Tibial artery (tissue), 4 donors: ENCODE measurements at regions not wholly inside any gene's neighbourhood (a gene's known extent, or its start where the extent isn't known, plus 50 kb on each side); places are given as distances from the start of the nearest gene placed in this dataset.

Experiments
- DNase-seq, 2 donors: peaks; one replicate each; pipeline ENCODE4 v3.0.0-alpha.2; 2019
- H3K27ac ChIP-seq, 2 donors: fragments of 200-600 bp; sonication (generic) in 1 of 2; 1 replicate in 1 of 2; 2 replicates in 1 of 2; pipeline ENCODE4 v1.5.1; 2018 to 2019; ENCODE audit warnings: mild to moderate bottlenecking in 1 of 2
- H3K27me3 ChIP-seq, 2 donors: fragments of 200-600 bp; sonication (generic) in 1 of 2; one replicate each; pipeline versions ENCODE4 v1.5.1 to v1.6.0; 2016 to 2019
- H3K36me3 ChIP-seq, 3 donors: fragments of 200-600 bp; sonication (generic) in 2 of 3; one replicate each; pipeline ENCODE4 v1.5.1; 2016 to 2019; ENCODE audit warnings: mild to moderate bottlenecking in 2 of 3
- H3K4me1 ChIP-seq, 4 donors: fragments of 200-600 bp; sonication (generic) in 2 of 4; 1 replicate in 3 of 4; 2 replicates in 1 of 4; pipeline ENCODE4 v1.5.1; 2016 to 2019
- H3K4me3 ChIP-seq, 2 donors: fragments of 200-600 bp; sonication (generic) in 1 of 2; 1 replicate in 1 of 2; 2 replicates in 1 of 2; pipeline ENCODE4 v1.5.1; 2018 to 2019; ENCODE audit warnings: mild to moderate bottlenecking in 2 of 2
- H3K9me3 ChIP-seq, 3 donors: fragments of 200-600 bp; sonication (generic) in 1 of 3; one replicate each; pipeline ENCODE4 v1.5.1; 2016 to 2019
- intact Hi-C: fragments of 100-400 bp; cut with DNase I; formaldehyde crosslinking; loops from one replicate; pipeline ENCODE4 v1.15.0; 2023; ENCODE audit warnings: low total_unique reads
- TF ChIP-seq, protein P1 (sequence below), 2 experiments: fragments of 200-600 bp in 1 of 2; fragments of 450-650 bp in 1 of 2; IDR thresholded peaks; one replicate each; pipeline ENCODE4 v1.5.1; 2017 to 2019; ENCODE audit warnings: antibody characterized with exemption in 2 of 2, mild to moderate bottlenecking in 1 of 2, moderate library complexity in 1 of 2

DNA sequence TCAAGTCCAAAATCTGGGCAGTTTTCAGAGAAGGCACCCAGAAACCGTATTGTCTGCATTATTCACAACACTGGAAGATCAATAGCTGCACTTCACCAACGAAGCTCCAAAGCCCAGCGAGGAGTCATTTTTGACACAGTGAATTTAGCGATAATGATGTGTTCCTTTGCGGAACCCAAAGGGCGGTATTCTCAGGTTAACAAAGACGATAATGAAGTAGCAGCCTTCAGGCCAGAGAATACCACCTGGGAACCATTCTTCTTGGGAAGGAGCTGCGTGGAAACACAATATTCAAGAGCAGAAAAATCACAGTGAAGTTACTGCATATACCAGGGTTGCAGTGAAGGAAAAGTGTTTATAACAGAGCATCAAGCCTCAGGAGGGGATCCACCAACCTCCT is 381.0 kb downstream of the TOX3 start:
- Histone ChIP-seq H3K27ac (no peak overlapping the region), H3K4me3 (no peak overlapping the region), H3K9me3 (no peaks in the 10 kb centered on the region), H3K4me1 (no peaks in the 10 kb centered on the region), H3K36me3 (no peaks in the 10 kb centered on the region), H3K27me3 (no peaks in the 10 kb centered on the region)
- TF ChIP-seq, protein P1, sequence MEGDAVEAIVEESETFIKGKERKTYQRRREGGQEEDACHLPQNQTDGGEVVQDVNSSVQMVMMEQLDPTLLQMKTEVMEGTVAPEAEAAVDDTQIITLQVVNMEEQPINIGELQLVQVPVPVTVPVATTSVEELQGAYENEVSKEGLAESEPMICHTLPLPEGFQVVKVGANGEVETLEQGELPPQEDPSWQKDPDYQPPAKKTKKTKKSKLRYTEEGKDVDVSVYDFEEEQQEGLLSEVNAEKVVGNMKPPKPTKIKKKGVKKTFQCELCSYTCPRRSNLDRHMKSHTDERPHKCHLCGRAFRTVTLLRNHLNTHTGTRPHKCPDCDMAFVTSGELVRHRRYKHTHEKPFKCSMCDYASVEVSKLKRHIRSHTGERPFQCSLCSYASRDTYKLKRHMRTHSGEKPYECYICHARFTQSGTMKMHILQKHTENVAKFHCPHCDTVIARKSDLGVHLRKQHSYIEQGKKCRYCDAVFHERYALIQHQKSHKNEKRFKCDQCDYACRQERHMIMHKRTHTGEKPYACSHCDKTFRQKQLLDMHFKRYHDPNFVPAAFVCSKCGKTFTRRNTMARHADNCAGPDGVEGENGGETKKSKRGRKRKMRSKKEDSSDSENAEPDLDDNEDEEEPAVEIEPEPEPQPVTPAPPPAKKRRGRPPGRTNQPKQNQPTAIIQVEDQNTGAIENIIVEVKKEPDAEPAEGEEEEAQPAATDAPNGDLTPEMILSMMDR (IDR thresholded peaks at IDR 0.05): no peak
- intact Hi-C loops: no loop called here
- no peak for DNase-seq

DNA sequence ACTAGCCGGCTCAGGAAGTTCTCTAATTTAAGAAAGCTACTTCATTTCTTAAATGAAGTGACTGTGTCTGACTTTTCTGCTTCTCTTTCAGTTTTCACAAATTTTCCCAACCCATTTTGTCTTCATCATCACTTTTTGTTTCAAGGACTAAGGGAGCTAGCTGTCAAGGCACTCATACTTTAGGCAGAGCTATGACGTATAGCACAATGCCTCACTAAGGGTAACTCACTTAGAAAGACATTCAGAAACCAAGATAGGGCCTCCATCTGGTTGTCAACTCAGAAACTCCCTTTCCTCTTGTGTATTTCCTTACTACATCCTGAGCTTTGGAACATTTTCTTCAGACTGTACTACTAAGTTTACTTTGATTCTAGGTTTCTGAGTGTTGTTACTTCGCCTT is 397.9 kb downstream of the TOX3 start:
- no peak for DNase-seq
- intact Hi-C loops: no loop called here

DNA sequence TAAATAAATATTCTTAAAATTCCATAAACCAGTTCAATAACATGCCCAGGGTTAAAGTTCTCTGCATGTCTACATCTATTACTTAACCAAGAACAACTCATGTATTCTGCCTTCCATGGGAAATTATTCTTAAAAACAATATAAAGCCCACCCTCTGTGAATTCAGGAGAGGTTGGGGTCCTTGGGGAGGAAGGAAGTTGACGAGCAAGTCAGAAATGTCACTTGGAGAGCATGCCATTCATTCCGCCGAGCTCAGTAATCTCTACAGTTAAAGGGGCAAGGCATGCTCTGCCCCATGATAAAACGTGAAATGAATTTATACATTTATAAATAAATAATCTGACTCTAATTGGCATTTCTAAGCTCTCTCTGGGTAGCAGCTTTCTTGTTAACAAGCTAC is 405.1 kb downstream of the TOX3 start:
- Histone ChIP-seq H3K36me3 (no peaks in the 10 kb centered on the region), H3K9me3 (no peaks in the 10 kb centered on the region), H3K4me1 (no peaks in the 10 kb centered on the region), H3K4me3 (no peak overlapping the region), H3K27ac (no peak overlapping the region), H3K27me3 (no peaks in the 10 kb centered on the region)
- DNase-seq: no peak
- intact Hi-C loops: no loop called here
- TF ChIP-seq, protein P1 (IDR thresholded peaks at IDR 0.05): no peak

More for the DNA sequence above, 397.9 kb downstream of the TOX3 start:
- Histone ChIP-seq H3K36me3 (no peaks in the 10 kb centered on the region), H3K4me3 (no peak overlapping the region), H3K27me3 (no peaks in the 10 kb centered on the region), H3K4me1 (no peaks in the 10 kb centered on the region), H3K9me3 (no peaks in the 10 kb centered on the region), H3K27ac (no peak overlapping the region)
- TF ChIP-seq, protein P1 (IDR thresholded peaks at IDR 0.05): no peak

DNA sequence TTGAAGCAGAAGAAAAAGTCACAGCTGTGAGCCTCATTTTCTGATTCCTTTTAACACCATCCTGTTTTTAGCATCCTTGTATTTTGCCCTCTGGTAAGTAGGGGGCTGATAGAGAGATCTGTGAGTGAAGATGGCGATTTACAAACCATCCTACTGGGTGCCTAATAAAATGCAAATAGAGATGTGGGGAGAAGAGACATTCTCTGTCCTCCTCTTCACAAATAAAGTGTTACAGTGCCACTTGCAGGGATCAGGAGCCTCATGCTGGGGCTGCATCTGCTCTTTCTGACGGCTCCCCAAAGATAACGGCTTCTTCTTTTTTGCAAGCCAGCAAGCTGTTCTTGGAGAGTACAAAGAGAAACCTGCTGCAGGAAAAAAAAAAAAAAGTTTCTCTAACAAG is 418.6 kb downstream of the TOX3 start:
- Histone ChIP-seq H3K4me1 (no peaks in the 10 kb centered on the region), H3K27me3 (no peaks in the 10 kb centered on the region), H3K36me3 (no peaks in the 10 kb centered on the region), H3K27ac (no peak overlapping the region), H3K9me3 (no peaks in the 10 kb centered on the region), H3K4me3 (no peak overlapping the region)
- intact Hi-C loops: no loop called here
- TF ChIP-seq, protein P1 (IDR thresholded peaks at IDR 0.05): no peak
- no peak for DNase-seq

DNA sequence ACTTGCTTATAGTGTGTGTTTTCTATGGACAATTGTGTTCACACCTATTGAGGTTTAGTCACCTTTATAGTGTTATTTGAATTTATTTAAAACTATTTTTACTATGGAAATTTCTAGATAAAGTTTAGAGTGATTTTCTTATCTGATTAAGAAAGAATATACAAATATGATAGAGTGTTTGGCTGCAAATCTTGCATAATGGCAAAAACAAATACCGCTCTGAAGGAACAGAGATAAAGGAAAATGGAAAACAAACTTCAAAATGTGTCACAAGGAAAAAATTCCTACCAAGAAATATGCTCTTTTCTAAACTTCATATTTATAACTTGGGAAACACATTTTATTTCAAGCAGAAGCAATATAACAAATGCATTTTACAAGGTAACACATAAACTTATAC is 423.1 kb downstream of the TOX3 start:
- Histone ChIP-seq H3K27me3 (no peaks in the 10 kb centered on the region), H3K4me1 (no peaks in the 10 kb centered on the region), H3K4me3 (no peak overlapping the region), H3K36me3 (no peaks in the 10 kb centered on the region), H3K9me3 (peaks cover 0 to 3% (median 0%) of the 10 kb centered on the region in 3 donors), H3K27ac (no peak overlapping the region)
- intact Hi-C loops: no loop called here
- TF ChIP-seq, protein P1 (IDR thresholded peaks at IDR 0.05): no peak
- DNase-seq: no peak
